CD14-positive monocyte (primary cell): ENCODE measurements at regions not wholly inside any gene's neighbourhood (a gene's known extent, or its start where the extent isn't known, plus 50 kb on each side); places are given as distances from the start of the nearest gene placed in this dataset.
"Not testable (repeated sequence)": the region's sequence is repeated elsewhere in the genome, so short reads cannot be mapped to it uniquely, and the experiment has no call there.

Source experiments
- DNase-seq, 3 donors: peaks; one replicate each; pipeline ENCODE4 v3.0.0-alpha.2; 2011 to 2022
- H2AFZ ChIP-seq: 2 replicates; pipeline ENCODE4 v1.6.0; 2012; ENCODE audit warnings: mild to moderate bottlenecking, low read depth, low read length, inconsistent platforms; ENCODE audit not compliant: insufficient read depth, poor library complexity, severe bottlenecking
- H3K27ac ChIP-seq, 2 donors: 1 replicate in 1 of 2; 2 replicates in 1 of 2; pipeline ENCODE4 v1.5.1; 2012 to 2013; ENCODE audit warnings: low read length in 2 of 2, control low read depth in 1 of 2, inconsistent platforms in 1 of 2, low read depth in 1 of 2, mild to moderate bottlenecking in 1 of 2
- H3K27me3 ChIP-seq, 2 donors: one replicate each; pipeline versions ENCODE4 v1.6.0 to v1.6.1; 2011 to 2013; ENCODE audit warnings: low read length in 2 of 2; ENCODE audit not compliant: control insufficient read depth in 2 of 2, insufficient read depth in 2 of 2
- H3K36me3 ChIP-seq, 2 donors: replicated peaks in 1 of 2; 1 replicate in 1 of 2; 2 replicates in 1 of 2; pipeline versions ENCODE4 v1.5.1 to v1.6.1; 2012 to 2013; ENCODE audit warnings: low read length in 2 of 2, control low read depth in 1 of 2, inconsistent platforms in 1 of 2, mild to moderate bottlenecking in 1 of 2; ENCODE audit not compliant: insufficient read depth in 2 of 2, control insufficient read depth in 1 of 2
- H3K4me1 ChIP-seq, 2 donors: 1 replicate in 1 of 2; 2 replicates in 1 of 2; pipeline versions ENCODE4 v1.5.1 to v1.6.1; 2012 to 2013; ENCODE audit warnings: low read length in 2 of 2, control low read depth in 1 of 2, inconsistent platforms in 1 of 2, mild to moderate bottlenecking in 1 of 2, moderate library complexity in 1 of 2; ENCODE audit not compliant: insufficient read depth in 2 of 2, control insufficient read depth in 1 of 2
- H3K4me2 ChIP-seq: replicated peaks from 2 replicates; pipeline ENCODE3; 2012; ENCODE audit warnings: low read length, moderate library complexity, mild to moderate bottlenecking; ENCODE audit not compliant: poor library complexity, severe bottlenecking; ENCODE audit errors: extremely low read depth
- H3K4me3 ChIP-seq, 3 experiments: fragments of 200-600 bp in 1 of 3; sonication (generic) in 1 of 3; replicated peaks in 1 of 3; 1 replicate in 2 of 3; 2 replicates in 1 of 3; pipeline ENCODE4 v1.5.1; 2011 to 2013; ENCODE audit warnings: low read length in 3 of 3, mild to moderate bottlenecking in 3 of 3, control low read depth in 2 of 3, low read depth in 2 of 3, inconsistent platforms in 1 of 3, moderate library complexity in 1 of 3
- H3K79me2 ChIP-seq: 2 replicates; pipeline ENCODE4 v1.6.0; 2012; ENCODE audit warnings: mild to moderate bottlenecking, control low read depth, inconsistent platforms, low read length, moderate library complexity; ENCODE audit not compliant: insufficient read depth
- H3K9ac ChIP-seq: 2 replicates; pipeline ENCODE4 v1.6.0; 2017; ENCODE audit warnings: low read length, mild to moderate bottlenecking; ENCODE audit not compliant: insufficient read depth, poor library complexity, severe bottlenecking
- H3K9me3 ChIP-seq, 2 donors: replicated peaks in 1 of 2; 1 replicate in 1 of 2; 2 replicates in 1 of 2; pipeline versions ENCODE4 v1.5.1 to v1.6.1; 2012 to 2013; ENCODE audit warnings: low read length in 2 of 2, control low read depth in 1 of 2; ENCODE audit not compliant: control insufficient read depth in 1 of 2, insufficient read depth in 1 of 2
- H4K20me1 ChIP-seq: 2 replicates; pipeline ENCODE4 v1.6.0; 2012; ENCODE audit warnings: mild to moderate bottlenecking, low read length, control low read depth, moderate library complexity; ENCODE audit not compliant: insufficient read depth
- H3K27ac Mint-ChIP-seq, 7 donors: one replicate each; pipeline ENCODE4 v1.8.0; 2020; ENCODE audit warnings: mild to moderate bottlenecking in 7 of 7, mixed read lengths in 7 of 7, moderate library complexity in 6 of 7, inconsistent platforms in 2 of 7
- H3K27me3 Mint-ChIP-seq, 3 donors: one replicate each; pipeline ENCODE4 v1.8.0; 2021 to 2022; ENCODE audit warnings: low read depth in 3 of 3, mild to moderate bottlenecking in 3 of 3, mixed read lengths in 3 of 3, moderate library complexity in 3 of 3, inconsistent platforms in 1 of 3
- H3K36me3 Mint-ChIP-seq, 2 donors: one replicate each; pipeline ENCODE4 v1.8.0; 2020; ENCODE audit warnings: mixed read lengths in 2 of 2, inconsistent platforms in 1 of 2, mild to moderate bottlenecking in 1 of 2
- H3K4me1 Mint-ChIP-seq: one replicate; pipeline ENCODE4 v1.8.0; 2020; ENCODE audit warnings: mild to moderate bottlenecking, mixed read lengths
- H3K4me3 Mint-ChIP-seq, 2 donors: one replicate each; pipeline ENCODE4 v1.8.0; 2020; ENCODE audit warnings: mild to moderate bottlenecking in 2 of 2, mixed read lengths in 2 of 2, moderate library complexity in 1 of 2
- H3K9me3 Mint-ChIP-seq, 7 donors: one replicate each; pipeline ENCODE4 v1.8.0; 2020 to 2022; ENCODE audit warnings: mixed read lengths in 7 of 7, mild to moderate bottlenecking in 6 of 7, moderate library complexity in 6 of 7, inconsistent platforms in 2 of 7
- WGBS: methylation state at CpG from one replicate; pipeline ENCODE4 v1.1.5; 2013; ENCODE audit warnings: missing lambda C conversion rate; ENCODE audit not compliant: insufficient coverage; 5-methylcytosine and 5-hydroxymethylcytosine counted together
- intact Hi-C, 2 donors: fragments of 100-400 bp; cut with micrococcal nuclease; formaldehyde crosslinking; loops; one replicate each; pipeline versions ENCODE4 v1.15.0 to v1.15.1; 2023
- TF ChIP-seq, protein P1 (sequence below): fragments of 200-600 bp; IDR thresholded peaks from one replicate; pipeline ENCODE4 v1.8.0; 2022; ENCODE audit warnings: antibody characterized with exemption, mild to moderate bottlenecking

DNA sequence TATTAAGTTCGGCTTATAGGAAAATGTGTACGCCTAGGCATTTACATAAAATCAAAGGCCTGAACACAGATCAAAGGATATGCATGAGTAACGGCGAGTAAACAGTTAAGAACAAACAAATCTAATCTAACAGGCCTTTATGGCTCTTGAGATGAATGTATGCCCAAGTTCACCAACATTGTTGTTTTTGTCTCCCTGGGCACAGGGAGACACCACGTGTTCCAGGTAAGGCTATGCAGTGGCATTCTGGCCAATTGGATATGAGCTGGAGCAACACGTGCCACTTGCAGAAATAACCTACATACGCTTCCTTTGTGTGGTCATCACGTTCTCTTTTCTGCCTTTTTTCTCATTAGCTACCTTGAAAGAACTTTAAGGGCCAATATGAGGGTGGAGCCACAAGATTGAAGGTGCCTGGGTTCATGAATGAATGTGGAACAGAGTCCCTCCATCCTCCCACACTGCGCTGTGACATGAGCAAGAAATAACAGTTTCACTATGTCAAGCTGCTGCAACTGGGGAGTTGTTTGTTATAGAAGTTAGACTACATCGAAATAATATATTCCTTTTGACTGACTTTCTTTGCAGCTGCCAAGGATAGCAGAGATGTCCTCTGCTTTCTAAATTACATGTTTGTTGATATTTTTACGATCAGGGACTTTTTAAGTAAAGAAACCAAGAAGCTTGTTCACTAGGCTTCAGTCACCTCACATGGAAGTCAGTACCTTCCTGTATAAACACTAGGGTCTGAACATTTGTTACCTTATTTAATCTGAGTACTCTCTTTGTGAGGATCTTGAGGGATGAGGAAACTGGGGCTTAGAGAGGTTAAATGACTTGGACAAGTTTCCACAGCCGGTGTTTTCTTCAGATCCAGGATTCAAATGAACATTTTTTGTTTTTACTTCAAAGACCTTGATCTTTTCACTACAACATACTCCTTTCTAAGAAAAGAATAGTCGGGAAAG lies 427.5 kb upstream of the TBL1XR1 start:
- Mint-ChIP-seq H3K4me1 (peaks cover 7% of the 10 kb centered on the region), H3K9me3 (peaks cover 0 to 15% (median 8%) of the 10 kb centered on the region in 7 donors), H3K27ac (peak overlapping the region in 1 of 7 donors; percentile 36), H3K4me3 (no peak overlapping the region), H3K27me3 (peaks cover 0 to 7% (median 0%) of the 10 kb centered on the region in 3 donors), H3K36me3 (no peaks in the 10 kb centered on the region)
- WGBS, result 91% methylated on average over 4 of the region's 13 CpGs
- no peak overlapping the region for H3K27ac ChIP-seq
- intact Hi-C loops, result no loop called here
- no peaks in the 10 kb centered on the region for H3K4me1 ChIP-seq
- TF ChIP-seq, protein P1, sequence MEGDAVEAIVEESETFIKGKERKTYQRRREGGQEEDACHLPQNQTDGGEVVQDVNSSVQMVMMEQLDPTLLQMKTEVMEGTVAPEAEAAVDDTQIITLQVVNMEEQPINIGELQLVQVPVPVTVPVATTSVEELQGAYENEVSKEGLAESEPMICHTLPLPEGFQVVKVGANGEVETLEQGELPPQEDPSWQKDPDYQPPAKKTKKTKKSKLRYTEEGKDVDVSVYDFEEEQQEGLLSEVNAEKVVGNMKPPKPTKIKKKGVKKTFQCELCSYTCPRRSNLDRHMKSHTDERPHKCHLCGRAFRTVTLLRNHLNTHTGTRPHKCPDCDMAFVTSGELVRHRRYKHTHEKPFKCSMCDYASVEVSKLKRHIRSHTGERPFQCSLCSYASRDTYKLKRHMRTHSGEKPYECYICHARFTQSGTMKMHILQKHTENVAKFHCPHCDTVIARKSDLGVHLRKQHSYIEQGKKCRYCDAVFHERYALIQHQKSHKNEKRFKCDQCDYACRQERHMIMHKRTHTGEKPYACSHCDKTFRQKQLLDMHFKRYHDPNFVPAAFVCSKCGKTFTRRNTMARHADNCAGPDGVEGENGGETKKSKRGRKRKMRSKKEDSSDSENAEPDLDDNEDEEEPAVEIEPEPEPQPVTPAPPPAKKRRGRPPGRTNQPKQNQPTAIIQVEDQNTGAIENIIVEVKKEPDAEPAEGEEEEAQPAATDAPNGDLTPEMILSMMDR, result no peak
- H2AFZ ChIP-seq, result no peak overlapping the region
- H3K9ac ChIP-seq, result no peak overlapping the region
- H3K4me3 ChIP-seq, result no peak overlapping the region
- no peak for DNase-seq
- peaks cover 0 to 3% of the 10 kb centered on the region in 2 donors for H3K9me3 ChIP-seq
- H4K20me1 ChIP-seq, result no peaks in the 10 kb centered on the region
- H3K27me3 ChIP-seq, result no peaks in the 10 kb centered on the region
- H3K36me3 ChIP-seq, result no peaks in the 10 kb centered on the region
- H3K4me2 ChIP-seq, result no peak overlapping the region
- H3K79me2 ChIP-seq, result no peaks in the 10 kb centered on the region

DNA sequence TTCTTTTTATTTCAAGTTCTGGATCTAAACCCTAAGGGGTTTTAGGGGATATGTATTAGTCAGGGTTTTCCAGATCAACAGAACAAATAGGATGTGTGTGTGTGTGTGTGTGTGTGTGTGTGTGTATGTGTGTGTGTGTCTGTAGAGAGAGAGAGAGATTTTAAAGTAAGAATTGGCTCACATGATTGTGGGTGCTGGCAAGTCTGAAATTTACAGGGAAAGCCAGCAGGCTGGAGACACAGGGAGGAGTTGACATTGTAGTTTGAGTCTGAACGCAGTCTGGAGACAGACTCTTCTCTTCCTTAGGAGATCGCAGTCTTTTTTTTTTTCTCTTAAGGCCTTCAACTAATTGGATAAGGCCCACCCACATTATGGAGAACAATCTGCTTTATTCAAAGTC lies 428.8 kb upstream of the TBL1XR1 start:
- TF ChIP-seq, protein P1, result no peak
- WGBS, result no CpG with 5 or more reads among the region's 2 CpGs
- peaks cover 0 to 3% of the 10 kb centered on the region in 2 donors for H3K9me3 ChIP-seq
- Mint-ChIP-seq H3K27me3 (peaks cover 0 to 1% (median 0%) of the 10 kb centered on the region in 3 donors), H3K27ac (no peak overlapping the region), H3K4me3 (no peak overlapping the region), H3K4me1 (peaks cover 5% of the 10 kb centered on the region), H3K9me3 (peaks cover 0 to 13% (median 8%) of the 10 kb centered on the region in 7 donors), H3K36me3 (no peaks in the 10 kb centered on the region)
- H3K9ac ChIP-seq, result no peak overlapping the region
- H3K79me2 ChIP-seq, result no peaks in the 10 kb centered on the region
- H3K27ac ChIP-seq, result no peak overlapping the region
- no peak overlapping the region for H3K4me3 ChIP-seq
- intact Hi-C loops, result no loop called here
- H3K36me3 ChIP-seq, result no peaks in the 10 kb centered on the region
- H3K27me3 ChIP-seq, result no peaks in the 10 kb centered on the region
- H3K4me1 ChIP-seq, result no peaks in the 10 kb centered on the region
- no peak overlapping the region for H2AFZ ChIP-seq
- H4K20me1 ChIP-seq, result no peaks in the 10 kb centered on the region
- DNase-seq, result no peak
- no peak overlapping the region for H3K4me2 ChIP-seq

DNA sequence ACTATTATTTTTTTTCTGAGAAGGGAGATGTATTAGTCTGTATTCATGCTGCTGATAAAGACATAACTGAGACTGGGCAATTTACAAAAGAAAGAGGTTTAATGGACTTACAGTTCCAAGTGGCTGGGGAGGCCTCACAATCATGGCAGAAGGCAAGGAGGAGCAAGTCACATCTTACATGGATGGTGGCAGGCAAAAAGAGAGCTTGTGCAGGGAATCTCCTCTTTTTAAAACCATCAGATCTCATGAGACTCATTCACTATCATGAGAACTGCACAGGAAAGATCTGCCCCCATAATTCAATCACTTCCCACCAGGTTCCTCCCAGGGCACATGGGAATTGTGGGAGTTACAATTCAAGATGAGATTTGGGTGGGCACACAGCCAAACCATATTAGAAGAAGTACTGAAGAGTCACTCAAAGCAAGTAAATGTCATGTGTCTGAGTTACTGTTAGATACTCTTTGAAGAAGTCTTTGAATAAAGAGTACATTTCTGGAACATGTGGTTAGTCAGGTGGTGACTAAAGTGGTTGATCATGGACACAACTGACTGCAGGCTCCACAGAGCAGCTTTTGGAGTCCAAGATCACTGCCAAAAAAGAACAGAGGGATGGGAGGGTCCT lies 430.9 kb upstream of the TBL1XR1 start:
- H3K27ac Mint-ChIP-seq, H3K4me1 Mint-ChIP-seq: not testable (repeated sequence)

More for the DNA sequence above, 430.9 kb upstream of the TBL1XR1 start:
- H3K9me3 ChIP-seq, H3K4me2 ChIP-seq, H3K27ac ChIP-seq, H3K27me3 Mint-ChIP-seq, H4K20me1 ChIP-seq, H3K4me1 ChIP-seq, H3K36me3 Mint-ChIP-seq, intact Hi-C loops, H3K27me3 ChIP-seq, H3K4me3 Mint-ChIP-seq, H3K79me2 ChIP-seq, H3K36me3 ChIP-seq, H2AFZ ChIP-seq, H3K9ac ChIP-seq, DNase-seq, H3K4me3 ChIP-seq: not testable (repeated sequence)
- peaks cover 0 to 13% (median 8%) of the 10 kb centered on the region in 7 donors for H3K9me3 Mint-ChIP-seq
